HG03342 (cell line): ENCODE measurements at regions not wholly inside any gene's neighbourhood (a gene's known extent, or its start where the extent isn't known, plus 50 kb on each side); places are given as distances from the start of the nearest gene placed in this dataset.

ENCODE experiments used
- ATAC-seq: cut with Tn5 transposase; IDR thresholded peaks from one replicate; pipeline ENCODE4 v1.9.1; 2021; ENCODE audit warnings: mild to moderate bottlenecking, moderate library complexity; ENCODE audit not compliant: unreplicated experiment

DNA sequence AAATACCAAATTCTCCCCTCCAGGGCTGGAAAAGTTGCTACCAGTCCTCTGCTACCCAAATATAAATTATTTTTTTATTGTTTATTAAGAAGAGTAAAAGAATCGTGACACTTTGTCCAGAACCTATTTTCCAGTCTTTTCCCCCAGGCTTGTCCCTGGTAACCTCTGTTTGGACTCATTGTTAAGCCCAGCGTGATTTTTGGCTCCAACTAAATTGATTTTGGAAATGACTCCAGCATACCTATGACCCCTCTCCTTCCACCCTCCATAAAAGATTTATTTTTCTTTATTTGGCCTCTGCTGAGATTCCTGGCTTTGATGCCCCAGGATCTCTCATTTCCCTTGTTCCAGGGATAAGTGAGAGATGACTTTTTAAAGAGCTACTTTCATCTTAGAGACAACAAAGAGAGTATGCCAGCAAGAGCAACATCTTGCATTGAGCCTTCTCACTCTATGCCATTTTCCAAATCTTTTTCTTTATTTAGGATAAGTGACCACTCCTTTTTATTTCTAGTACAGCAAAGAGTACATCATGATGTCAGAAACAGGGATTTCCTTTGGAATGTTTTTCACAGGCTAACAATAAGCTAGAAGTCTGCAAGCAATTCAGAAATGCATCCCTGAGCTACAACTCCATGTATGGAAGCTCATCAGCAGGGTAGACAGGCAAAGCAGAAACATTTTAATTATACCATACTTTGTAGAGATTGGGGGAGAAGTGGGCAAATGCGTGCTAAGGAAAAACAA, 75.8 kb downstream of the DAD1 start:
- no peak for ATAC-seq

DNA sequence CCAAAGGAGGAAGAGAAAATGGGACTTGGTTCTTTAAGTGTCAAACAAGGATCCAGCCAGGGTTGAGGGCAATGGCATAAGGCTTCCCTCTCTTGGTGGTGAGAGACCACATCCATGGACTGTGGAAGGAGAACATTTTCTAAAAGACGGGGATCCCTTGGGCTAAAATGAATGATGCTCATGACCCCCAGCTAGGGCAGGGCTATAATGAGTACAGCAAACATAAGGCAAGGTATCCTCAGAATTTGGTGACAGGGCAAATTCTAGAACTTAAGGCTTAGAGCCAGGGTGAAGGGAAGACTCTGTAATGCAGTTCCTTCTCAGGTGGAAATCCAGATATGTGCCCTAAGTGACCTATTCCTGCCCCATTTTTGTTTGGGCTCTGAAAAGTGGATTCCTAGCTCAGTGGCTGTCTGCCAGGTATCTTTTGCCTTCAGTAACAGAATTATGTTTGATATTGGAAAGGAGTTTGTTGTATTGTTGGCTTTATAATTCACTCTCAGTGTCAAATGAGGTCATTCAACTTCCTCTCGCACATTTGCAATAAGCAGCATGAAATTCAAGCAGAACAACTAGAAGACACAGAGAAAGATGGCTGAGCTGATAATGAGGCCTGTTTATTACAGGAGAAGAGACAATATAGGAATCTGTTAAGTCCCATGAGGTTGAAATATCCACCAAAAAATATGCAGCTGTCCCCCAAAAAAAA, 76.8 kb downstream of the DAD1 start:
- ATAC-seq = no peak

DNA sequence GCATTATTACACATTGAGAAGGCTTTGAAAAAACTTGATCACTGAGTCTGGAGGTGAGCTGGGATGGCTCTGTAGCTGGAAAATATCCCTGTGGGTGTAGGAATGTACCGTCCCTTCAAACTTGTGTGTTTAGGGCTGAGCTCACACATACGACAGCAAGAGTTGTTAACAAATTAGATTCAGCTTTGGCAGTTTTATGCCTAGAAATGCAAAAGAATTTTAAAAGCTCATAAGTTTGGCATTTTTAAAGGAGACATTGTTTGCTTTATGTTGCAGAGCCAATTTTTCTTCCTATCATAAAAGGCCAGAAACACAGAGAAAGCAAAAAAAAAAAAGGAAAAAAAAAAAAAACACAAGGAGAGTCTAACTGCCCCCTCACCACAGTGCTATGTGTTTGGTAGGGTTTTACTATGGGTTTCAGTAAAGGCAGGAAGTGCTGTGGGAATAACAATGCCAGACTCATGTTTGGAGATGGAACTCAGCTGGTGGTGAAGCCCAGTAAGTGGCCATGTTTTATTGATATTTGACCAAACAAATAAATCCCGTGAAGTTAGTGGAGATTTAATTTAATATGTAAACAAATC, 78.4 kb downstream of the DAD1 start:
- no peak for ATAC-seq

DNA sequence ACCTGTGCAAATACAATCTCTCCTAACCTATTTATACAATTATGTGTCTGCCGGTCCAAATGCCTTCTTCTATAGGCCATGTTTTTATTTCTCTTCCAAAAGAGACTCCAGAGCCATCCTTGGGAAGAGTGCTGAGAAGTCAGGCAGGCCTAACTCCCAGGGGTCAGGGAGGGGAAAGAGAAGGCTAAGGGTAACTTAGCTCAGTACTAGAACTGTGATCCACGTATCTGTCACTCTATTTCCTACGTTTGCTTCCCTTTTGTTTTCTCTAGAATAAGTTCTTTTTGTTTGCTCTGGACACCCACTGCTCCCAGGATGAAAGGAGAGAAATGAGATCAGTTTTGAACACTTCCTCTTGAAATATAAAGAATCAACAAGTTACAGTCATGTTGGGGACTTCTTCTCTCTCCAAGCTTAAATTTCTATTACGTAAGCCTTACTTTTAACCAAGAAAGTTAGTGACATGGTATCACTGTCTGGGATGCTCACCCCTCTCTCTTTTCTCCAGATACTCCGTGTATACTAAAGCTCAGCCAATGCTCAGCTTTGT, 79.2 kb downstream of the DAD1 start:
- no peak for ATAC-seq

DNA sequence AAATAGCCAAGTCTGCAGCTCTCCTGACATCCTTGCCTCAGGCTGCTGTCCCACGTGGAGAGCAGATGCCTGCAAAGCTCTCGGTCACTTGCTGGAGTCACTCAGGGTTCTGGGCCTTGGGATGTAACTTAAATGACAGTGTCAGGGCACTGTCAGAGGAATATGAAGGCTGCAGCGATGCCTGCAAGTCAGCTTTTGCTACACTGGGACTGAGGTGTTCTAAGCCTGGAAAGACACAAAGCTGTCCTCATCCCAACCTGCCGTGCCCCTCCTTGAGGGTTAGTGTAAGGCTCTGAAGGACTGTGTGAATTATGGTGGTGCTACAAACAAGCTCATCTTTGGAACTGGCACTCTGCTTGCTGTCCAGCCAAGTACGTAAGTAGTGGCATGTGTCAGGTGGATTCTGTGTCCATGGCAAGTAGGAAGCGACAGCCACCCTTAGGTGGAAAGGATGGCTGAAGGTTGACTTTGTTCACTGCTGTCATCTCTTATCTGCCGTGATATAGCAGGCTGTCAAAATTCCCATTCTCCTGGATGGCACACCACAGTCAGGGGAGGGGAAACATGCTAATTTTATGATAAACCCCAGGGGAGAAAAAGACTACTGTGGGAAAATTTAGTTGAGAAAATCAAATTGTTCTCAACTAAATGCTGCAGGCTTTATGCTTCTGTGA, 79.9 kb downstream of the DAD1 start:
- ATAC-seq = no peak

DNA sequence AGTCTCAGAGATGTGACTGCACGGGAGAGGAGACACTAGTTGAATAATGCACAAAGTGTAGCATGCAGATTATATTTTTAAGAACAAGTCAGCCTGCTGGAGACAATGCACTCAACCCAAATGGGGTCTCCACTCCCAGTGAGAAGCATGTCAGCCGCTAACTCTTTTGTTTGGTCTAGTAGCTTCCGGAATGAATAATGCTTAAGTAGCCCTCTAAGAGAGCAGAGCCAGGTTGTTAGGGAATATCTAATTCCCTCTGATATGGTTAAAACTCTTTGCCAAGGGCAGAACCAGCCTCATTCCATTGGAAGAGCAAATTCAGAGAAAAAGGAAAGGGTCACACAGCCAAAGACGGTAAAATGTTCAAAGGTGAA, 80.4 kb downstream of the DAD1 start:
- ATAC-seq = no peak

DNA sequence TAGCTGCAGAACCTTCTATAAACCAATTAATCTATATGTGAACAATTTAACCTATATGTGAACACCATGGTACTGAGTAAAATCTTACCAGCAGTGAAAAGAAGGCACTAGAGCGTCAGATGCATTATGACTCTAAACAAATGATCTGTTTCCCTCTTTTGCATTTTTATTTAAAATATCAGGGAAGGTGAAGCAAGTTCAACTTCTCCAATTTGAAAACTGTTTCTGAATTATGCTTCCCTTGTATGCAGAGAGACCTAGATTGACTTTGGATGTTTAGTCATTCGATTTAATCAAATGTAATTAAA, 80.9 kb downstream of the DAD1 start:
- ATAC-seq = no peak

DNA sequence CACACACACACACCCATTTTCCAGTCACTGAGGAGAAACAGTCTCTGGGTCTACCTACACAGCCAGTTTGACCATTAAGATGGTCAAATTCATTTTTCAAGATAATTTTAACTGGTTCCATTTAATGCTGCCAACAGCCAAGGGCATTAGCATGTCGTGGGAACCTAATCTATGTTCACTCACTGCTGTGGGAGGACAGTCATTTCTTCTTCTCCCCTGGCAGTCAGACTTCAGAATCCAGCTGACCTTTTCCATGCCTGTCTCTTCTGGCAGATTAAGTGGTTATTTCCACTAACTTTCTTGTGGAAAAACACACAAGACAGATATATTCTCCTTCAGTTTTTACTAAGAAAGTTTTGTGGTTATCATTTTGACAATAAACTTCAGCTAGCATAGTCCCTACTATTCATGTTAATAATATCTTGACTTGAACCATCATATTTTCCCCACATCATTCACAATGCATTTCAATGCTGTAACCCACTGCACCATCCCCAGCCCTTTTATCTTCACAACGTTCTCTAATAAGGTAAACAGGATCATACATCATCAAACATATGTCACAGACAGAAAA, 82.2 kb downstream of the DAD1 start:
- ATAC-seq = no peak

DNA sequence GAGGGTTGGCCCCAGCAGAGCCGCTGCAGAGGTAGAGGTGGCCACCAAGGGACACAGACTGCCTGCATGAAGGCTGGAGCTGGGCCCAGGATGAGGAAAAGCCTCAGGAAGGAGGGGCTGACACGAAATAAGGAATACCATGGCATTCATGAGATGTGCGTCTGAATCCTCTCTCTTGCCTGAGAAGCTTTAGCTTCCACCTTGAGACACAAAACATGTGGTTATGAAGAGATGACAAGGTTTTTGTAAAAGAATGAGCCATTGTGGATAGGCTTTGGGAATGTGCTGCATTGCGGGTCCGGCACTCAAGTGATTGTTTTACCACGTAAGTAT, 82.7 kb downstream of the DAD1 start:
- no peak for ATAC-seq

DNA sequence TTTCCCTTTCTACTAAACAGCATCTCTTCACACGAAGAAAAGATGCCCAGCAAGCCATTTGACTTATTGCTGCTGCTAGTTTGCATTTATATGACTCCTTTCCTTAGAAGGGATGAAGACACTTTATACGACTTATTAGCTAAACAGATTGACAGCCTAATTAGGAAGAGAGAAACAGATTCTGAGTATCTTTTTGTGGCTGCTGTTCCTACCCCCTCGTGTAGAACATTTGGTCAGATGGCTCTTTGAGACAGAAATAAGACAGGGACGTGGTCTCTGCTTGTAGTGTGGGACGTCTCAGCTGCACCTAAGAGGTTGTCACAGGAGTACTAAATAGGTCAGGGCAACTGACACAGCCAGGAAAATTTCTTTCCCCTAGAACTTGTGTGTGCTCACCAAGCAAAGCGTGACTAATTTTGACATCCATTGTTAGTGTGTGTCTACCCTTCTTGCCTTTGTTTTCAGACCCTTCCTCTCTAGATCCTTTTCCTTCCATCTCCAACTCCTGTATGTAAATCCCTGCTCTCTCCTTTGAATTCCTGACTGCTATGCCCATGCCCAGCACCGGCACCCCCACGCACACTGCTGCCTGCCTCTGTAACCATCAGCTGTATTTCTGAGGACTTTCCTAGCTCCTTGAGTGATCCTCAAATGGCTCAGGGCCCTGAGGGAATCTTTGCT, 83.2 kb downstream of the DAD1 start:
- ATAC-seq = no peak

DNA sequence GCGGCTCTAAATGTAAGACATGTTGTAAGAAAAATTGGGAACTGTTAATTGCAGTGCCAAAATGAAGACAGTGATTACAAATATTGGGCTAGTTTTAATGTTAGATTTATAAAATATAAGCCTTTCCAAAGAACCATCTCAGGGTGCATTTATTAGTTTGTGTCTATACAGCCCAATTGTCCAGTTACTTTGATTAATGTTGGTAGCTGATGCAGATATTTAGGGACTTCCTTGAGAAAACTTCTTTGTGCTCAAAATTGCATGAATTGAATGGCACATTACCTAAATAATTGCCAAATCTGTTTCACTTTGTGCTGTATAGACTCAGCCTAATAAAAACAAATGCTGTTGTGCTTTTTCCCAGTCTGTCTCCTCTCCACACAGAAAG, 83.7 kb downstream of the DAD1 start:
- no peak for ATAC-seq

DNA sequence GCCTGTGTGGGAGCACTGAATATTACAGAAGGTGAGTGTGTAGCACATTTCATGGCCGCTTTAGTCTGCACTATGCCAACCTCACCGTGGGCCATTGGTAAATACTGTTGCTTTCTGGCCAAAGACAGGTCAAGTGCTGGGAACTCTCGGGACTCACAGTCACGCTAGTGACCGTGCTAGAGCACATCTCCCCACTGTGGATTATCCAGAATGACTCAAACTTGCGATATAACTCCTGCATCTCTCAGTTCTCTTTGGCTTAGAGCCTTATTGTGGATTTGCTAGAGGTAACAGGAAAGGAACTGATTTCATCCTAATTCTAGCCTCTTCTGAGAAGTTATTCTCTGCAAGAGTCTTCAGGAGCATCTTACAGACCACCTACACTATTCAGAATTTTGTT, 86.5 kb downstream of the DAD1 start:
- no peak for ATAC-seq

DNA sequence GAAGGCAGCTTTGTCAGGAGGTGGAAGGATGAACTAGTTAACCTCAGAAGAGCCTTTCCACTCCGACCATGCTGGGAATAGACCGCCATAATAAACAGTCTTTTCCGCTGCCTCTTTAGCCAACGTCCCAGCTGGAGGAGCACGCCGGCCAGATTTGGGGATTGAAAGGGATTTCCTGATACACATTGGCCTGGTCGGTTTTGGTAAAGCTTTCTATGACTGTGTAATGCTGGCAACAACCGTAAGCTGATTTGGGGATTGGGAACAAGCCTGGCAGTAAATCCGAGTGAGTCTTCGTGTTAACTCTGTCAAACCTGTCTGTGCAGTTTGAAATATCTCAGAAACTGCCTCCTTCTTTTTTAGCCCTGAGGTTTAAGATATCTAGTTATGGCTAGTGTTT, 87.0 kb downstream of the DAD1 start:
- ATAC-seq = no peak

DNA sequence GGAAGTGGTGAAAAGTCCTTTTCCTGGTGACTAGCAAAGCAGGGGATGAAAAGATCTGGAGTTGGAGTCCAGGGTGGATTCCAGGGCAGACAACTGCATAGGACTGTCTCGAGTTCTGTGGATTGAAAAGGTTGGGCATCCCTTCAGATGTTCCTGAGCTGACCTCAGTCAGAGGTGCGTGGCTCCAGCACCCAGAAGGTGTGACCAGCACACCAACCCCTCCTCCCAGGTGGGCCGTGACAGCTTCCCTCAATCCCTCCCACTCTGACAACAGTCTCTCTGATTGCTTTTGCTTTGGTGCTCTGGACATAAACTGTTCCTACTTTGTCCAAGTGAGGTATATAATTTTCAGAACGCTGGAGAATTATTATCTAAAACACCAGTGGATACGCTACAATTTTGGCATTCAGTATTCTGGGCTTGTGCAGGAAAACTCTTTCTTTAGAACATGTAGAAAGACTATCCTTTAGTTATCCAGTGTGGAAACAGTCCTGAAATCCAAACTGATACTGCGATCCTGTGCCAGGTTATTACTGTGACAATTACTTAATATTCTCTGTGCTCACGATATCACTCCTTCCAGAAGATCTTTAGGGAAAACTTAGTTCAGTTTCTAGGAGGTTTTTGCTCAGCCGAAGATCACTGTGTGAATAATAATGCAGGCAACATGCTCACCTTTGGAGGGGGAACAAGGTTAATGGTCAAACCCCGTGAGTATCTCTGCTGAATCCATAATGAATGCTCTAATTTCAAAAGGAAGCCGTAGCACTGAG, 87.9 kb downstream of the DAD1 start:
- no peak for ATAC-seq

DNA sequence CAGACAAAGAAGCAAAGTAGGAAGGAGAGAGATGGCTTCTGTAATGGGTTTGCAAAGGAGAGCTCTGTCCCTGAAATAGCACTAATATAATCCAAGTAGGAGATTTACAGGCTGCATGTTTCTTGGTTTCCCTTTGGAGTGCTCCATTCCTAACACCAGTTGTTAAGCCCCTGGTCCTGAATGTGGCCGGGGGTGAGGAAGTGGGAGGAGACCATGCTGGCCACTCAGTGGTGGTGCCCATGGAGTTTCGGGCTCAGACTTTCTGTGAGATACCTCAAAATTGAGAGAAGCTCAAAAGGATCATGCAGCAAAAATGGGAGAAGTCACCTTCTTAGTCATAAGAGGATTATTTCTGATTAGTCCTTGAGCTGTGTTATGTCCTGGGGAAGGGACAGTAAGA, 88.5 kb downstream of the DAD1 start:
- ATAC-seq = no peak

DNA sequence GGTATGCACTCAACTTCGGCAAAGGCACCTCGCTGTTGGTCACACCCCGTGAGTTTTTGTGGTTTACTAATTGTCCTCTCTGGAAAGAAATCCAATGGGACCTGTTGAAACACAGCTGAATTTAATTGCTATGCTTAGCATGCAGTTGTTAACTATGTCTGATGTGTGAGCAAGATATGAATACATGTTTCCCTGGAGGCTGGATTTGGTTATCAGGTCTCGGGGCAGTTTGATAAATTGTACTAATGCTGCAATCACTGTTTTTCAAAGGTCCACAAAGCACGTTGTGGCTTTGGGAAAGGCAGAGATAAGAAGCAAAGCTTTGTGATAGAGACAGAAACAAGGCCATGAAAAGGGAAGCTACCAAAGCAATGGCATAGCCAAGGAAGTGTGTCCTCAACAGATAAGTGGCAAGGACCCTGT, 91.3 kb downstream of the DAD1 start:
- no peak for ATAC-seq

DNA sequence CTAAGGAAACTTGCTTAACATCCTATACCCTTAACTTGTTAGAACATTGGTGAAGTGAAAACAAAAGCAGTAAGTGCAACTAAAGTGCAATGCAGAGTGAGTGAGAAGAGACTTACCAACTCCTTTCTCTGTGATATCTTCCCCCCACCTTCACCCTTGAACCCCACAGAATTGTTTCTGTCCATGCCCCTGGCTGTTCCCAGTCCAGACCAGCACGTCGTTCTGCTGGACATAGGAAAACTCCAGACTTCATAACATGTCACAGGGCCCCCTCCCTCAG, 91.9 kb downstream of the DAD1 start:
- ATAC-seq = peak; percentile 22

DNA sequence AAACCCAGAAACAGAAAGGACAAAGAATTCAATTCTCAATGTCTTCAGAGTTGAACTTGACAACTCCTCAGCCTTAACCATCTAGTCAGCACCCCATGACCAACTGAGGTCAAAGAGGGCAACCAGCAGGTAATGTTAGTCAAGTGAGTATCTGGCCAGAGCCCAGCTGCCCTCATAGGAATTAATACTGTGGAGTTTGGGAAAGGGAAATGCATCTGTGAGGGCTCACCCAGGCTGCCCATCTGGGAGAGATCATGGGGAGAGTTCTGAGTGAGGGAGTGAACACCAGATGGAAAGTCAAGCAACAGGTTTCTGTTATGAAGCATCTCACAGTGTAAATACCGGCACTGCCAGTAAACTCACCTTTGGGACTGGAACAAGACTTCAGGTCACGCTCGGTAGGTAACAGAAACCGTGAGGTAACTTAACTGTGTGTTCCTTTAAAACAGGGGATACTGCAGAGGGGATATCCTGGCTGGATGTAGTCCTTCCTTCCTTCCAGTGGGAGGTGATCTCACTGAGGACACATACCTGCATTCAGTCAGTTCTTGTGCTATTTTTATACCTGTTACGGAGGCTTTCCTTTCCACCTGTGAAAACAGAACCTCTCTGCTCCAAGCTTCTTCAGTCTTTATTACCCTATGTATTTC, 94.4 kb downstream of the DAD1 start:
- no peak for ATAC-seq

DNA sequence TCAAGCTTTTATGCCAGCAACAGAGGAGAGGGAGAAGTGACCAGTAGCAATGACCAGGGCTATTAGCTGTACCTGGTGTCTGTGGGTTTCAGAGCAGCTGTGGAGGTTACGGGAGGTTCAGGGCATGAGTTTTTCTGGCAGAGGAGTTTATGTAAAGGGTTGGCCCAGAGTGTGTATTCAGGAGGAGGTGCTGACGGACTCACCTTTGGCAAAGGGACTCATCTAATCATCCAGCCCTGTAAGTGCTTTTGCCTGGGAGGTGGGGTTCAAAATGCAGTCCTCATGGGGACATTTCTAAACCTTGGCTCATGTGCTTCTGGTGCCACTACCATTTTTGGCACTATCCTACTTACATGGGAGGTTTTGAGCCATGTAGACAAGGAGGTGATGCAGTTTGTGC, 95.3 kb downstream of the DAD1 start:
- no peak for ATAC-seq
